CD1c-positive myeloid dendritic cell (primary cell): ENCODE measurements at regions not wholly inside any gene's neighbourhood (a gene's known extent, or its start where the extent isn't known, plus 50 kb on each side); places are given as distances from the start of the nearest gene placed in this dataset.

ENCODE experiments used
- DNase-seq: peaks from one replicate; pipeline ENCODE4 v3.0.0-alpha.2; 2016; ENCODE audit errors: extremely low spot score

DNA sequence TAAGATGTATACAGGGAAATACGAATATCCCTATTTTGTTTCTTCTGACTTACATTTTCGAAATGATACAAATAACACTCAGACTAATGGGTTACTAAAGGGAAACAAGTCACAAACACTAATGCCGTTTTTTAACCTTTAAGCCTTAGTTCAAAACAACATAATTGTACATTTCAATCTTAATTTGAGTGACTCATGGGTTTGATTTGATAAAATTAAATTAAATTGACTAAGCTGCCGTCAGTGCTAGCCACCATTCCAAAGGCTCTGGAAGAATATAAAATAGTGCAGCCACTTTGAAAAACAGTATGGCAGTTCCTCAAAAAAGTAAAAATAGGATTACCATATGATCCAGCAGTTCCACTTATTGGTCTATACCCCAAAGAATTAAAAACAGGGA is 133.8 kb upstream of the NT5C1B start:
- no peak for DNase-seq

DNA sequence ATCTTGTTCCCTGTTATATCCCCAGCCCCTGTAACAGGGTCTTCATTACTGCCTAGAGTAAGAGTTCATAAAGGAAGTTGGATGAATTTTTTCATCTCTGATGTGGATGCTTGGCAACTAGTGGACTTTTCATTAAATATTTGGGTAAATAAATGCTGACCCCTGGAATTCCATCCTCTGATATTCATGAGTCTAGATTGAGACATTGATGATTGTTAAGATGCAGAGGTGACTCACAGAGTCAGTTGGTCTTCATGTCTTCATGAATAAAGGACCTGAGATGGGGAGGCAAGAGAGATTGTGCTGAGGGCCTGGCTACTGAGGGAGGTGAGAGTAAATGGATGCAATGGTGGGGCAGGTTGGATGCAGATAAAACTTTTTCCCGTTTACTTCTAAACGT is 132.7 kb upstream of the NT5C1B start:
- no peak for DNase-seq

DNA sequence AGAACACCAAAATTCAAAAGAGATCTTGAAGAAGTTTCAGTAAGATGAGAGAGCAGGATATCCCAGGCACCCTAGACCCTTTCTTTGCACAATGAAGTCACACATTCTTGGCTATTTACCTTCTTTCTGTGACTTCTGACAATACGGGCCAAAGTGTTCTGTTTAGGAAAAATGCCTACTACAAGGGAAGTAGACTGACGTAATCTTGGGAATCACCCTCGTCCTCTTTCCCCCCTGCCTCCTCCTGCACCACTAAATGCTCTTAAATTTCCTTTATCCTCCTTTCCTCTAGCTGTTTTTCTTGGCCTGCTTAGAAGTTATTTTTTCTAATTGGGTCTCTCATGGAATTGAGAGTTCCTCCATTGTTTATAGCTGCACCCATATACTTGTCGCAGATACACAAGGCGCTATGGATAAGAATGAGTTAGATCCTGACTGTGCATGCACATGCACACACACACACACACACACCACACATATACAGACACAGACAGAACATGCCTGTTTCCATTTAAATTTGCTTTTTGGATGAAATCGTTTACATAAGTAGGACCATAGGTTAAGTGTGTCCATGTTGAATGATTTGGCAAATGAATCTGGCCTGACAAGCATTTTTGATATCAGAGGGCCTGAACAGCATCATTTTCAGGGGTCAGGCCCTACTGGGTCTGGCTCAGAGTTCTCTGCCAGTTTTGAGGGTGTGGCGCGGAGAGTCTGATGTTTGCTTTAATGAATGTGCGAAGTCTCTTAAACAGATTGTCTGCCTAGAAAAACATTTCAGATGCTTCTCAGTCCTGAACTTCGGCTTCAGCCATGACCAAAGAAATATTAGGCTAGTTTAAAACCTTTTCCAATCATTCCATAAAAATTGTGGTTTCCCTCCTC is 131.9 kb upstream of the NT5C1B start:
- no peak for DNase-seq

DNA sequence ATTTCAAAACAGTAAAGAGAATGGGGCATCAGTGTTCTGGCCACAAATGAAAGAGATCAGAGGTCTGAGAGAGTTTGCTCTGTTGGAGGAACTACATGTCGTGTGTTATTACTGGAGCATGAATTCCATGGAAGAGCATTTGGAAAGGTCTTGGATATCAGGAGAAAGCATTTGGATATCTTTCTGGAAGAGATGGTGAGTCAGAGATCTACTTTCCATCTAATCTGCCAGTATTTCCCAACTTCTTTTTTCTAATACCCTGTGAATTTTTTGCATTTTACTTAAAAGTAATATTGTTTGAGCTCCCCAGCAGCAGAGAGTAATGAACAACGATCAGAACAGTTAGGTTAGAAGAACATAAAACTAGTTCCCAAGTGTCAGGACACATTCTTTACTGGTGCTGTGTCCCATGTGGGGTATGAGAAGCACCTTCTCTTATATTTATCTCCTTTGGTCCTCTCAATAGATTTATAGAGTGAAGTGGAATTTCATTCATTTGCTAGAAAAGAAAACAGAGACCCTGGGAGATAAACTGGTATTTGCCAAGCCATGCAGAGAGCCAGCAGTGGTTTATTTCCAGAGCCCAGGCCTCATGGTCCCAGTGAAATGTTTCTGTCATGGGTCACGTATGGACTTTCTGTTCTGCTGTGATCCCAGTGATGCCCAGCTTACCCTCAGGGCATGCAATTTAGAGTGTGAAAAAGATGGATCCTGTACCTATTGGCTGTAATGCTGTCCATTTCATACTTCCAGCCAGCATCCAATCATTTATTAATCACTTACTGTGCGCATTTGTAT is 130.8 kb upstream of the NT5C1B start:
- DNase-seq, result no peak

DNA sequence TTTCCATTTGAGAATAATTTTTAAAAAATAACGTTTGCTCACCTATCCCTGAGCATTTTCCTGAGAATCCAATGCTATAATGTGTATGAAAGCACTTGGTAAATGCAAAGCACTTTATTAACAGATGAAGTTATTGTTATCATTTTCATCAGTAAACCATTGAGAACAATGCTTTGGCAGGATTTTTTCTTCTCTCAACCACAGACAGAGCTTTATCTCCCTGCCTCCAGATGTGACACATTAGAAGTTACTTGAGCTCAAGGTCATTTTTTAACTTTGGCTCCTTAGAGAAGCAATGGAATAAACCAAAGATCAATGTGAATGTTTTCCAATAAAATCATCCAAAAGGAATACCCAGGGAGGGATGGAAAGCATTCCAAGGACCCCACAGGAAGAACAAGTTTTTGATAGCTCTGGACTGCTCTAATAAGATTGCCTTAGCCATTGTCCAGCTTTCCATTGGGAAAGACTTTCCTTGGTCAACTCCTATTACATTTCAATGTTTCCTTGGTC is 118.9 kb upstream of the NT5C1B start:
- no peak for DNase-seq

DNA sequence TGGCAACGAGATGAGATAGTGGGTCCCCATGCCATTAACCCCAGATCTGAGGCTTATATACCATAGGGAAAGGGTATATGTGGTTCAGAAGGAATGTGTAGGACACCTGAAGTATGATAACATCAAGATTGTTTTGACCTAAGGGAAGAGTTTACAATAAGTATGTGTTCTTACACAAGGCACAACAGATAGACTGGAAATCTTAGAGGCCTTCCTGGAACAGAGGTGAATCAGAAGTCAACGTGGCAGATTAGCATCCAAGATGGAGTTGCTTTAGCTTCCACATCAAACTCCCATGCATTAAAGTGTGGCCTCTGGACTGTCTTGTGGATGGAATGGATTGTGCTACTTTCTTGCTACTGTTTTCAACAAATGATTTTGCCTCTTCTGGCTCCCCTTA is 116.6 kb upstream of the NT5C1B start:
- no peak for DNase-seq

DNA sequence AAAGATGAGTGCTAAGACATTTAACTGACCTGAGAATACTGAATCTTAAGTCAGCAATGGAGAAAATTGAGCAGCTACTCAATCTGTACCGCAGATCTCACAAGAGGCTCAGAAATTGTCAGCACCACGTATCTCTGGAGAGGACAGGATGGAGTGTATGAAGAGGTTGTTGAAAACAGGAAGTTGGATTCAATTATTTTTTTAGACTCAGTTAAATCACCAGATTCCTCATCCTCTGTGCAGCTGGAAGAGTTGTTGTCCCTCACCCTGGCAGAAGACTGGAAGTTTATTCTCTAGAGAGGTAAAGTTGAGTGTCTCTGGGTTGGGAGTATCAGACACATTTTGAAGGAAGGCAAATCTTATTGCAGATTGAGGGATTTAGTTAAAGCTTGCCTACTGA is 114.9 kb upstream of the NT5C1B start:
- no peak for DNase-seq

DNA sequence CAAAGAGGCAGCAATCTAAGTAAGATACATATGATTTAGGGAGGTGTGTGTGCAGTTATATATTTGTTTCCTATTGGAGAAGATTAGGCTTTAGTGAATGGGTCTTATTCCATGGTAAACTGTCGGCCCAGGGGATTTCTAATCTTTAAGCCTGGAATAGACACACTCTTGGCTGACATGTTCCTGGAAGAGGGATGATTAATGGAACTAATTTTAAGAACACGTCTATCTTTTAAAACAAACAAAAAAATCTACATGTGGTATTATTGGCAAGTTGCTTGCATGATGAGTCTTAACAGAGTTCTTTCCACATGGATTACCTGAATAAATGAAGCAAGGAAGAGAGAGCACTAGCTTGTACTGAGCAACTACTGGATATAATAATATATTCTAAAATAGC is 114.2 kb upstream of the NT5C1B start:
- DNase-seq, result no peak

DNA sequence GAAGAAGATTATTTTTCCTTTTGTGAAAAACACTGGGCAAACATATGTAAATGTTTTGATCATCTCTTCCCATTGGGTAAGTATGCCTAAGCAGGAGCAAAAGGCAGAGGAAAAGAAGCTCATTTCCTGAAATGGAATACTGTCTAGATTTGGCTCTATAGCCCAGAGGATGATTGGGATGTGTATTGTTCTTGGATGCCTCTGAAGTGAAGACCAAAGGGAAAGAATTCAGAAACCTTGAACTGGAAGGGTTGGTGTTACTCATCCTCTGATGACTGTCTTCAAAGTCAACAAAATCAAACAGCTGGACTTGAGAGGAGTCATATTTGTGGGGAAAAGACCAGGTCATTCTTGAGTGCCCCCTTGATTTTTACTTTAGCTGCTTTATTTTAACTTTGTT is 112.6 kb upstream of the NT5C1B start:
- no peak for DNase-seq

DNA sequence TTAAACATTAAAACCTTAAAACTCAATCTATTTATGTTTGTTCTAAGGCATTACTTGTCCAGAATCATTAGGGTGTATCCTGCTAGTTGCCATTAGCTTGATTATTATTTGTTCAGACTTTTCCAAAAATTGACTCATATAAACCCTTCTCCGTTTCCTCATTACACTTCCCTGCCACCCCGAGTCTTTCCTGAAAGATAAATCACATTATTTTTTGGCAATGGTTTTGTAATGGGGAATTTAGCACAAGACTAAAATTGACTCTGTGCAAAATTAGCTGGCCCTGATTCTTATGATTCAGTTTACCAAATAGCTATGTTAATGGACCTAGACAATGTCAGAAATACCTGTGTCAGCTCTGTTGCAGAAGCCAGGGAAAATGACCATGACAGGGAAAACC is 112.2 kb upstream of the NT5C1B start:
- DNase-seq, result no peak

DNA sequence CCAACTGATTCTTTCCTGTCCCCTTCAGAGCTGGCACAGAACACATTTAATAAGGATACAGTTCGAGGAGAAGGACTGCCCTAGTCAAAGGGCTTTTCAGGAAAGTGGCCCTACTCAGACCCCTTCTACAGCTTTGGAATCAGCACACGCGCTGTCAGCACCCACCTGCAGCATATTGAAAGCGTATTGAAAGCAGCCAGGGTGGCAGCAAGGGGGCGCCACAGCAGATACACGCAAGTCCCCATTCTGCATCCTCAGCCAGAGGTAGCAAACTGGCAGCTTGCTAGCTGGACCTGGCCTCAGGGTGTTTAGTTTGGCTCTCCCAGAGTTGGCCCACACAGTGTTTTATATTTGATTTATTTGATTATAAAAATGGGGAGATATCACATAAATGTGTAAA is 101.0 kb upstream of the NT5C1B start:
- no peak for DNase-seq

DNA sequence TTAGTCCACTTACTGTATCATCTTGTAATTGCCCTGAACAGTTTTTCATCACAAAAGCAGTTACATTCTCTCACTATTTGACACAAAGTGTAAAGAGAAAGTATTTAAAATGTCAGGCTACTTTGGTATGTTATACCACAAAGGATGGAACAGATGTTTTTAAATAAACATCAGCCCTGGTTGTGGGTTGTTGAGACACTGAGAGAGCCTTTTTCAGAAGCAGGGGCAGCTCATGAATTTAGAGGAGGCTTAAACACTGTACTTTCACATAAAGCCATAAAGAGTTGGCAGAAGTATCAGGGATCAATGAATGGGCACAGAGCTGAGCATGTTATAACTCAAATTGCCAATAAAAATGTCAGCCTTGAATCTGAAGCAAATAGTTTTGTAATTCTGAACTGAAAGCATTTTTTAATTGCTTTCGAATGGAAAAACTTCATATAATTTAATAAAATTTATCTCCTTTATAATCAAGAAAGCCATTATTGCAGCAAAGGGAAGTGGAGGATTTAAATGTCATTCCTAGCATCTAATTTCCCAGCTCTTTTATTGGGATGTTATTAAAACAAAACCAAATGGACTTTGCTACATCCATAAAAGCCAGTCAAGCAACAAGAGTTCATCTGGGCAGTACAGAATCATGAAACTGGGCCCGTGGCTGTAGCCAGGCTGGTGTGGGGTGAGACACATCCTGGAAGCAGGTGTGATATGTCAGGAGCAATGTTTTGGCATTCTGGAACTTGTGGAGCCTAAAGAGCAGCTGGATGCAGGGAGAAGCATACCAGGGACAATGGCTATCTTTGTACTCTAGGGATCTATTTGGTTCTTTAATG is 95.1 kb upstream of the NT5C1B start:
- no peak for DNase-seq

DNA sequence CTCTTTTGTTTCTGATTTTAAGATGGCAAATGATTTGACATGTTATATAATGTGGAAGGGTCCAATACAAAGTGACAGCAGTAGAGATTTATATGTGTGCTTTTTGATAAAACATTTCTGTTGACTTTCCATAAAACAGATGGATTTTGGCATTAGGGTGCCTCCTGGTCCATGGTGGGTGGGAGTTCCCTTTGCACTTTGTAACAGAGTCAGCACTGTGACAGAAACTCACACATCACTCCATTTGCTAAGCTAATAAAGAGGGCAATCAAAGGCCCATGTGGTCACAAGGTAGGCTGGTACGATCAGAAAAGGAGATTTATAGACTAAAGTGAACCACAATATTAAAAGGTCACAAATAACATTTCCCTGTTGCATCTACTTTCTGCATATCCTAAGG is 93.3 kb upstream of the NT5C1B start:
- no peak for DNase-seq

DNA sequence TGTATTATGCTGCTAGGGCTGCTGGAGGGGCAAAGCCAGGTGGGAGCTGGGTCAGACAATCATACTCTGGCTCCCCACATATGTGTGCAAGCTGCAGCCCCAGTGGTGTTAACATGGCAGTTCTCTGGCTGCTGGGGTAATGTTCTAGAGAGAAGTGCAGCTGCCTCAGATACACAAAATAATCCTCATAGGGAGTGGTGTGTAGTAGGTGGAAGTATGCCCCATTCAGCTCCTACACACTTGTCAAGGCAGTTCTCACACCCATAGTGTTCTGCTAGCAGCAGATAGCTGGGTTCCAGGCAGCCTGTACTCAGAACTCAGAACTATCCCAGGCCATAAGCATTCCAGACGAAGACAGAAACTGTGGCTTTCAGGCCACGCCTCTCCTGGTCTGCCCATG is 87.9 kb upstream of the NT5C1B start:
- no peak for DNase-seq

DNA sequence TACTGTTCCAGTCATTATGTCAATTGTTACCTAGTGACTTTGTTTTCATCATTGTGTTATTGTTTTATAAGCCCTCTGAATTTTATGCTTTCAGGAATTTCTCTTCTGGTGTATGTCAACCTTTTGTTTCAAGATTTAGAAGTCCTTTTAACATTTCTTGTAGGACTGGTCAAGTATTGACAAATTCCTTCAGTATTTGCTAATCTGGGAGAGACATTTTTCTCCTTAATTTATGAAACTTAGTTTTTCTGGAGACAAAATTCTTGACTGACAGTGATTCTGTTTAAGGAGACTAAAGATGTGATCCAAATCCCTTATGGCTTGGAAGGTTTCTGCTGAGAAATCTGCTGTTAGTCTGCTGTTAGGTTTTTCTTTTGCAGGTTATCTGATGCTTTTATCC is 84.9 kb upstream of the NT5C1B start:
- no peak for DNase-seq

DNA sequence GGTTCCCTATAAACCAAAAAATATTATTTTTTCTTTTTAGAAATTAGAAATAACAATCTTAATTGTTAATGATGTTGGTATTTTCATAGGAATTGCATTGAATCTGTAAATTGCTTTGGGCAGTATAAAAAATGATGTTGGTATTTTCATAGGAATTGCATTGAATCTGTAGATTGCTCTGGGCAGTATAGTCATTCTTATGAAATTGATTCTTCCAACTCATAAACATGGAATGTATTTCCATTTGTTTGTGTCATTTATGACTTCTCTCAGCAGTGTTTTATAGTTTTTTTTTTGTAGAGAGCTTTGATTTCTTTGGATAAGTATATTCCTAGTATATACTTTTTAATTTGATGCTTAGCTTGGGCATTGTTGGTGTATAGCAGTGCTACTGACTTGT is 82.0 kb upstream of the NT5C1B start:
- no peak for DNase-seq

DNA sequence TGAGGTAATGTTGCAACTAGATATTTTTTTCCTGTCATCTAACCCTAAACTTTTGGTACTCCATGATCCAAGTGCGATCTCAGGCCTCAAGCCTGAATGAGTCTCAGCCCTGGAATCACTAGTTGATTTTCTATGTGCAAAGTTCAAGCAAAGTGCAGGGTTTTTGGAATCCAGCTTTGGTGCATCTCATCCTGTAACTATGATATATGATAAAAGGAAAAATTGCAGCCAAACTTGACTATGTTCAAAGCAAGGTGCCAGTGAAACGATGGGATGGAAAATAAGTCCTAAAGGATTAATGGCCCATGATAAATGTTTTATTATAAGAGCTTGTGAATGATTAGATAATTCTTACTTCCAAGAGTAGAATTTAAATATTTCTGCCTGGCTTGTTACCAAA is 78.9 kb upstream of the NT5C1B start:
- no peak for DNase-seq

DNA sequence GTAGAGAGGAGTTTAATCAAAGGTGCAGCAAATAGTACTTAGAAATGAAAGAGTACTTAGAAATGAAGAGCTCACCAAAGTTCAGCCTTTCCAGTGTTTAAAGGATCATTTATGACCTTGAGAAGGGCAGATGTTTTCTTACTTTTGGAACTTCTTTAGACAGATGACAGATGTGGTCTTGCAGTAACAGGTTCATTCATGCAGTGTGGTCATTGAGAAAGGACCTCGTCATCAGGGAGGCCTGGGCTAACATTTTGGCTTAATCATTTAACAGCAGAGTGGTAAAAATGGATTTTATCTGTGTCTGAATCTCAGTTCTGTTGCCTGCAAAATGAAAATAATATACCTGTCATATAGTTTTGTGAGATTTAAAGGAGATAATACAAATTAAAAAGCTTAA is 75.1 kb upstream of the NT5C1B start:
- no peak for DNase-seq

DNA sequence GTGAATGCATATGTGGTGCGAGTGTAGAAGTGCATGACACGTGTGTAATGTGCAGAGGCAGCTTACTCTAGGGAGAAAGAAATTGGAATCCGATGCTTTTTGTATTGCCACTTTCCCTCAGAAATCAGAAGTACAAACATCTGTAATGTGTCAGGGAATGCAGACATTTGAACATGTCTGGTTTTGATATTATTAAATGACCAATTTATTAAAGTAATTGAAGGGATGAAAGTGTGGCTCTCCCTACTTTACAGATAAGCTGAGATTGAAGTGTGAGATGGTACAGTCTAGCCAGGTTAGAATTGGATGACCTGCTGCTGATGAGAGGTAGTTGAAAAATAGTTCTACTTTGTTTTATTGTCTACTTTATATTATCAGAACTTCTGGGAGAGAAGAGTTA is 74.5 kb upstream of the NT5C1B start:
- DNase-seq, result no peak

DNA sequence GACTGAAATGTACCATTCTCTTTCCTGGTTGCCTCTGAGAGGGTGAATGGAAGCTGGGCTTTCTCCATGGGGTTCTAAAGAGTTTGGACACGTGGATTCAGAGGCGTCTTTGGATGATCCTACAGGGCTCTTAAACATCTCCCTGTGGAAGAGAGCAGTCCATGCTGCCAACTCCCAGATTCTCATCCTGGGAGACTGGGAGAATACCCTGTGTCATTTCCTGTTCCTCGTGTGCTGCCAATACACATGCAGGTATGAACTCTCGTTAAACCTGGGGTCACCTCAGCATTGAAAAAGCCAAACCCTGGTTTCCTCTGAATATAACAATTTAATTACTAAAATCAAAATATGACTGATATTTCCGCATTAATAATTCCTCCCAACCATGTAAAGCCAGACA is 73.3 kb upstream of the NT5C1B start:
- no peak for DNase-seq

DNA sequence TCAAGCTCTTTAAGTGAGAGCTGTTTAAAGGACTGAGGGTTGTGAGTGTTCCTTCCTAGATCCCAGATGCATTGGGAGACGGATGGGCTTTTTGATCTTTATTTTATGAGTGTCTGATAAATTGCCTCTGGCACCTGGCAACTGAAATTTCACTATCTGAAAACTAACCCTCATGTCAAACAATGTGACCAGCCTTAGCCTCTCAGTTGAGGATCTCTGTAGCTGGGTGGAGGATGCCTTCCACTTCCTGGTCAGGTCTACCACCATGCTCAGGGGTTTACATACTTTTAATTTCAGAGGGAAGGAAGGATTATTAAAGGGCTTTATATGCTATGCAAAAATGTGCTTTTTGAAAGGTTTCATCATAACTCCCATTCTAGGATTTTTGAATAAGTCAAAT is 70.5 kb upstream of the NT5C1B start:
- no peak for DNase-seq

DNA sequence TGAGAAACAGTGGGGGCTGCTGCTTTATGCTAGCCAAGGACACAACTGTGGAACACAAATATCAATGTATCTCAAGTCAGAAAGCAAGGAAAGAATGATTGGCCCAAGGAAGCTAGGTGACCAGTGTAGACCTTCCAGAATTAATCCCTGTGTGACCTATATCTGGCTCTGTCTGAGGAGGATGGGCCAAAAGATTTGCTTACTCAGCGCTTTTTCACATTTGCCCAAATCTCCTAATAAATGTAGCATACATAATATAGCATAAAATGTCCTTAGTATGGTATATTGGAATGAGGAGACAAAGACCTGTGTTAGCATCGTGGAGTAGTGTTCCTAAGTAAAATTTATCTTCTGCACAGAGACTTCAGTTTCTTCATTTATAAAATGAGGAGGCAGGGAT is 66.7 kb upstream of the NT5C1B start:
- no peak for DNase-seq
